Dedifferentiated amniotic fluid mesenchymal stem cell (primary cell): ENCODE measurements at regions not wholly inside any gene's neighbourhood (a gene's known extent, or its start where the extent isn't known, plus 50 kb on each side); places are given as distances from the start of the nearest gene placed in this dataset.

Experiments
- DNase-seq: peaks from one replicate; pipeline ENCODE4 v3.0.0-alpha.2; 2016; ENCODE audit errors: extremely low spot score

- DNase-seq = no peak
Measured at GRCh38 chr16:85990861-85991301, 91.9 kb downstream of the IRF8 start.

GRCh38 chr16:85991425-85991824, 92.5 kb downstream of the IRF8 start:
- no peak for DNase-seq

GRCh38 chr16:85991856-85992255, 92.9 kb downstream of the IRF8 start:
- no peak for DNase-seq

GRCh38 chr16:85992359-85992758, 93.4 kb downstream of the IRF8 start:
- DNase-seq = no peak

GRCh38 chr16:85992779-85993178, 93.8 kb downstream of the IRF8 start:
- DNase-seq = no peak

- DNase-seq = no peak
Measured at GRCh38 chr16:85994492-85995490, 95.8 kb downstream of the IRF8 start.

GRCh38 chr16:85995541-85996423, 96.8 kb downstream of the IRF8 start:
- DNase-seq = no peak

- no peak for DNase-seq
Measured at GRCh38 chr16:85996843-85997242, 97.9 kb downstream of the IRF8 start.

- DNase-seq = no peak
Measured at GRCh38 chr16:85998171-85998867, 99.4 kb downstream of the IRF8 start.

- no peak for DNase-seq
Measured at GRCh38 chr16:85998868-85999729, 100.1 kb downstream of the IRF8 start.

GRCh38 chr16:85999778-86000177, 100.8 kb downstream of the IRF8 start:
- no peak for DNase-seq

- DNase-seq = no peak
Measured at GRCh38 chr16:86002178-86002900, 103.4 kb downstream of the IRF8 start.

- no peak for DNase-seq
Measured at GRCh38 chr16:86007524-86007923, 108.6 kb downstream of the IRF8 start.

- DNase-seq = no peak
Measured at GRCh38 chr16:86010680-86011141, 111.7 kb downstream of the IRF8 start.

GRCh38 chr16:86011532-86011931, 112.6 kb downstream of the IRF8 start:
- no peak for DNase-seq

GRCh38 chr16:86012221-86012620, 113.3 kb downstream of the IRF8 start:
- no peak for DNase-seq

GRCh38 chr16:86013867-86014266, 114.9 kb downstream of the IRF8 start:
- no peak for DNase-seq

- no peak for DNase-seq
Measured at GRCh38 chr16:86015606-86016005, 116.6 kb downstream of the IRF8 start.

- DNase-seq = peak; percentile 65
Measured at GRCh38 chr16:86016201-86016965, 117.4 kb downstream of the IRF8 start.
